ENCODE measurements at regions not wholly inside any gene's neighbourhood (a gene's known extent, or its start where the extent isn't known, plus 50 kb on each side); places are given as distances from the start of the nearest gene placed in this dataset.

GRCh38 chr6:129774697-129775447, 64.9 kb upstream of the ARHGAP18 start:
- no peaks in the 10 kb centered on the region for H3K27me3 ChIP-seq (ENCODE audit: insufficient read depth, poor library complexity, severe bottlenecking)
- TF ChIP-seq SPI1 (IDR thresholded peaks at IDR 0.05; ENCODE audit: borderline replicate concordance, low read depth): no peak
- TF ChIP-seq POLR2AphosphoS5 (IDR thresholded peaks at IDR 0.05; ENCODE audit: low read depth): no peak
- TF ChIP-seq CTCF (IDR thresholded peaks at IDR 0.05; ENCODE audit: insufficient read depth, low read length): peak; percentile 97
- no peak overlapping the region for H3K27ac ChIP-seq (replicated peaks)
- DNase-seq (ENCODE audit: low read depth in 1 of 2, low spot score in 1 of 2): peak; percentile 59 to 63
- no peak overlapping the region for H3K4me3 ChIP-seq (replicated peaks; ENCODE audit: insufficient read depth, low read length)

GRCh38 chr6:129773304-129773703, 63.3 kb upstream of the ARHGAP18 start:
- Histone ChIP-seq H3K27me3 (ENCODE audit: insufficient read depth, poor library complexity, severe bottlenecking) (peaks cover 6% of the 10 kb centered on the region), H3K27ac (replicated peaks) (no peak overlapping the region), H3K4me3 (replicated peaks; ENCODE audit: insufficient read depth, low read length) (no peak overlapping the region)
- TF ChIP-seq SPI1 (IDR thresholded peaks at IDR 0.05; ENCODE audit: borderline replicate concordance, low read depth): no peak
- TF ChIP-seq POLR2AphosphoS5 (IDR thresholded peaks at IDR 0.05; ENCODE audit: low read depth): no peak
- no peak for TF ChIP-seq CTCF (IDR thresholded peaks at IDR 0.05; ENCODE audit: insufficient read depth, low read length)
- no peak for TF ChIP-seq REST (IDR thresholded peaks at IDR 0.05; ENCODE audit: insufficient replicate concordance, low read depth)
- no peak for TF ChIP-seq GABPA (IDR thresholded peaks at IDR 0.05; ENCODE audit: low read depth)
- DNase-seq (ENCODE audit: low read depth in 1 of 2, low spot score in 1 of 2): no peak

- H3K27ac ChIP-seq (replicated peaks): no peak overlapping the region
- H3K4me3 ChIP-seq (replicated peaks; ENCODE audit: insufficient read depth, low read length): no peak overlapping the region
- DNase-seq (ENCODE audit: low read depth in 1 of 2, low spot score in 1 of 2): no peak
- peaks cover 21% of the 10 kb centered on the region for H3K27me3 ChIP-seq (ENCODE audit: insufficient read depth, poor library complexity, severe bottlenecking)
- no peak for TF ChIP-seq CTCF (IDR thresholded peaks at IDR 0.05; ENCODE audit: insufficient read depth, low read length)
- no peak for TF ChIP-seq SPI1 (IDR thresholded peaks at IDR 0.05; ENCODE audit: borderline replicate concordance, low read depth)
- no peak for TF ChIP-seq REST (IDR thresholded peaks at IDR 0.05; ENCODE audit: insufficient replicate concordance, low read depth)
- TF ChIP-seq GABPA (IDR thresholded peaks at IDR 0.05; ENCODE audit: low read depth): no peak
- no peak for TF ChIP-seq POLR2AphosphoS5 (IDR thresholded peaks at IDR 0.05; ENCODE audit: low read depth)
Observed at GRCh38 chr6:129771678-129772077, 61.7 kb upstream of the ARHGAP18 start.
